K562 (cell line): ENCODE measurements at regions not wholly inside any gene's neighbourhood (a gene's known extent, or its start where the extent isn't known, plus 50 kb on each side); places are given as distances from the start of the nearest gene placed in this dataset.

Experiments
- ATAC-seq: fragments of 200-7000 bp; cut with Tn5 transposase; 3 replicates; pipeline ENCODE4 v1.9.1; 2020; ENCODE audit warnings: moderate library complexity
- BruUV-seq: library from RNA; stranded (reverse); fragments of 400-500 nt; replicated peaks from 2 replicates; lab custom pipeline; 2021; lab: Mats Ljungman, UMichigan
- CTCF ChIA-PET: fragments of 300-600 bp; formaldehyde crosslinking; extraction: SDS; loops from one replicate; lab custom pipeline; 2021; ENCODE audit warnings: low intra/inter-chr PET ratio; lab: Yijun Ruan, JAX
- POLR2A ChIA-PET: fragments of 300-600, 350-650 bp; sonication (Branson Sonifier 250); formaldehyde crosslinking; extraction: SDS; loops from one replicate; lab custom pipeline; 2021; ENCODE audit warnings: antibody characterized with exemption, inconsistent platforms; lab: Yijun Ruan, JAX
- DNase-seq, 4 experiments: peaks; one replicate each; pipeline versions ENCODE4 v3.0.0 to v3.0.0-alpha.2; 2011 to 2018; ENCODE audit warnings: low spot score in 3 of 4, mixed read lengths in 3 of 4; ENCODE audit errors: extremely low read depth in 1 of 4
- FAIRE-seq: peaks from 2 replicates; lab custom pipeline; 2011; peaks lifted over from hg19 to GRCh38; lab: Jason Lieb, UNC
- H2AFZ ChIP-seq: 2 replicates; pipeline ENCODE4 v1.6.0; 2011; ENCODE audit warnings: low read depth, low read length, control low read depth, inconsistent platforms
- H3K27ac ChIP-seq: fragments of 200-600 bp; 3 replicates; pipeline ENCODE4 v1.8.0; 2011; ENCODE audit warnings: low read depth, mild to moderate bottlenecking, control low read depth, inconsistent platforms, low read length, moderate library complexity, mixed read lengths; ENCODE audit errors: extremely low read depth
- H3K27me3 ChIP-seq, 2 experiments: fragments of 300-600 bp in 1 of 2; 2 replicates in 1 of 2; 3 replicates in 1 of 2; pipeline versions ENCODE4 v1.6.0 to v1.8.0; 2011; ENCODE audit warnings: inconsistent platforms in 2 of 2, low read length in 2 of 2, mild to moderate bottlenecking in 1 of 2, mixed read lengths in 1 of 2, moderate library complexity in 1 of 2; ENCODE audit not compliant: control insufficient read depth in 2 of 2, insufficient read depth in 2 of 2
- H3K36me3 ChIP-seq: fragments of 300-600 bp; 3 replicates; pipeline ENCODE4 v1.8.0; 2011; ENCODE audit warnings: mild to moderate bottlenecking, low read length, inconsistent platforms; ENCODE audit not compliant: control insufficient read depth, insufficient read depth
- H3K4me1 ChIP-seq, 2 experiments: fragments of 200-600 bp in 1 of 2; replicated peaks in 1 of 2; 2 replicates in 1 of 2; 3 replicates in 1 of 2; pipeline versions ENCODE4 v1.5.1 to v1.8.0; 2011; ENCODE audit warnings: inconsistent platforms in 2 of 2, low read length in 2 of 2, mild to moderate bottlenecking in 1 of 2, mixed read lengths in 1 of 2, moderate library complexity in 1 of 2; ENCODE audit not compliant: control insufficient read depth in 2 of 2, insufficient read depth in 2 of 2
- H3K4me2 ChIP-seq: 2 replicates; pipeline ENCODE4 v1.6.1; 2011; ENCODE audit warnings: low read length, control low read depth, inconsistent platforms, mixed read lengths; ENCODE audit not compliant: insufficient read depth
- H3K4me3 ChIP-seq: fragments of 200-600 bp; sonication (generic), shearing (Covaris generic); 2 replicates; pipeline ENCODE4 v1.5.1; 2016; ENCODE audit warnings: control low read depth, inconsistent platforms
- H3K79me2 ChIP-seq: fragments of 200-600 bp; 3 replicates; pipeline ENCODE4 v1.8.0; 2011; ENCODE audit warnings: low read length, inconsistent platforms; ENCODE audit not compliant: control insufficient read depth, insufficient read depth
- H3K9ac ChIP-seq, 2 experiments: 2 replicates each; pipeline versions ENCODE4 v1.6.0 to v1.6.1; 2011; ENCODE audit warnings: low read depth in 2 of 2, low read length in 2 of 2, control low read depth in 1 of 2, inconsistent platforms in 1 of 2, mild to moderate bottlenecking in 1 of 2, mixed read lengths in 1 of 2; ENCODE audit not compliant: insufficient read depth in 1 of 2
- H3K9me1 ChIP-seq: one replicate; pipeline ENCODE4 v1.6.0; 2011; ENCODE audit warnings: inconsistent platforms, mild to moderate bottlenecking, low read length, moderate library complexity; ENCODE audit not compliant: control insufficient read depth, insufficient read depth
- H3K9me3 ChIP-seq: replicated peaks from 2 replicates; pipeline ENCODE4 v1.5.1; 2011; ENCODE audit warnings: low read depth, low read length, inconsistent platforms; ENCODE audit not compliant: control insufficient read depth, insufficient read depth
- H4K20me1 ChIP-seq: replicated peaks from 2 replicates; pipeline ENCODE4 v1.6.1; 2011; ENCODE audit warnings: low read length, inconsistent platforms, mixed read lengths; ENCODE audit not compliant: control insufficient read depth, insufficient read depth
- LCOR ChIP-seq: sonication (generic); formaldehyde crosslinking; IDR thresholded peaks from 2 replicates; pipeline ENCODE4 v1.8.0; 2022; ENCODE audit warnings: mild to moderate bottlenecking, missing genetic modification reagents
- MEF2A ChIP-seq: IDR thresholded peaks from 2 replicates; pipeline ENCODE4 v1.6.1; 2011; ENCODE audit warnings: low read depth, mild to moderate bottlenecking, low read length, moderate library complexity; ENCODE audit not compliant: control insufficient read depth
- ZFPM2 ChIP-seq: fragments of 250-450 bp; sonication (Bioruptor Pico); IDR thresholded peaks from 2 replicates; pipeline ENCODE4 v1.5.1; 2022; ENCODE audit warnings: mild to moderate bottlenecking
- WGBS: fragments of 100-300 bp; shearing (Covaris generic); methylation state at CpG from one replicate; pipeline ENCODE4 v1.1.6; 2016; ENCODE audit warnings: low coverage, mixed read lengths; ENCODE audit not compliant: insufficient coverage; ENCODE audit errors: missing lambda C conversion rate; 5-methylcytosine and 5-hydroxymethylcytosine counted together
- in situ Hi-C: fragments of 300-500 bp; cut with MboI; formaldehyde crosslinking; loops from 4 replicates; pipeline ENCODE4 v1.15.0; 2018; ENCODE audit warnings: inconsistent platforms, mixed read lengths
- intact Hi-C: fragments of 100-400 bp; cut with micrococcal nuclease; formaldehyde crosslinking; loops from 2 replicates; pipeline ENCODE4 v1.14.2; 2022
- TF ChIP-seq, protein P1 (sequence below): sonication (generic); IDR thresholded peaks from 2 replicates; pipeline ENCODE4 v1.6.1; 2016
- TF ChIP-seq, protein P2 (sequence below): sonication (generic); formaldehyde crosslinking; IDR thresholded peaks from 2 replicates; pipeline ENCODE4 v1.8.1; 2023; ENCODE audit warnings: mild to moderate bottlenecking, missing genetic modification reagents
- TF ChIP-seq, protein P3 (sequence below): fragments of 200-800 bp; sonication (Bioruptor generic); IDR thresholded peaks from 2 replicates; pipeline ENCODE4 v1.6.1; 2017; ENCODE audit warnings: missing genetic modification characterization, missing compliant biosample characterization

- POLR2A ChIA-PET = no interaction called here
- Histone ChIP-seq H3K27me3 (no peaks in the 10 kb centered on the region), H3K4me3 (no peak overlapping the region), H3K9ac (no peak overlapping the region), H4K20me1 (no peaks in the 10 kb centered on the region), H3K27ac (no peak overlapping the region), H3K9me3 (no peaks in the 10 kb centered on the region), H3K36me3 (no peaks in the 10 kb centered on the region), H2AFZ (no peak overlapping the region), H3K4me1 (no peaks in the 10 kb centered on the region), H3K9me1 (no peaks in the 10 kb centered on the region), H3K4me2 (no peak overlapping the region), H3K79me2 (no peaks in the 10 kb centered on the region)
- CTCF ChIA-PET = no interaction called here
- TF ChIP-seq, protein P1, sequence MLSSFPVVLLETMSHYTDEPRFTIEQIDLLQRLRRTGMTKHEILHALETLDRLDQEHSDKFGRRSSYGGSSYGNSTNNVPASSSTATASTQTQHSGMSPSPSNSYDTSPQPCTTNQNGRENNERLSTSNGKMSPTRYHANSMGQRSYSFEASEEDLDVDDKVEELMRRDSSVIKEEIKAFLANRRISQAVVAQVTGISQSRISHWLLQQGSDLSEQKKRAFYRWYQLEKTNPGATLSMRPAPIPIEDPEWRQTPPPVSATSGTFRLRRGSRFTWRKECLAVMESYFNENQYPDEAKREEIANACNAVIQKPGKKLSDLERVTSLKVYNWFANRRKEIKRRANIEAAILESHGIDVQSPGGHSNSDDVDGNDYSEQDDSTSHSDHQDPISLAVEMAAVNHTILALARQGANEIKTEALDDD = no peak
- TF ChIP-seq ZFPM2 (CRISPR knock-in tag) (no peak), MEF2A (no peak), LCOR (CRISPR knock-in tag) (no peak)
- TF ChIP-seq, protein P2, sequence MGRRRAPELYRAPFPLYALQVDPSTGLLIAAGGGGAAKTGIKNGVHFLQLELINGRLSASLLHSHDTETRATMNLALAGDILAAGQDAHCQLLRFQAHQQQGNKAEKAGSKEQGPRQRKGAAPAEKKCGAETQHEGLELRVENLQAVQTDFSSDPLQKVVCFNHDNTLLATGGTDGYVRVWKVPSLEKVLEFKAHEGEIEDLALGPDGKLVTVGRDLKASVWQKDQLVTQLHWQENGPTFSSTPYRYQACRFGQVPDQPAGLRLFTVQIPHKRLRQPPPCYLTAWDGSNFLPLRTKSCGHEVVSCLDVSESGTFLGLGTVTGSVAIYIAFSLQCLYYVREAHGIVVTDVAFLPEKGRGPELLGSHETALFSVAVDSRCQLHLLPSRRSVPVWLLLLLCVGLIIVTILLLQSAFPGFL (CRISPR knock-in tag) = no peak
- TF ChIP-seq, protein P3, sequence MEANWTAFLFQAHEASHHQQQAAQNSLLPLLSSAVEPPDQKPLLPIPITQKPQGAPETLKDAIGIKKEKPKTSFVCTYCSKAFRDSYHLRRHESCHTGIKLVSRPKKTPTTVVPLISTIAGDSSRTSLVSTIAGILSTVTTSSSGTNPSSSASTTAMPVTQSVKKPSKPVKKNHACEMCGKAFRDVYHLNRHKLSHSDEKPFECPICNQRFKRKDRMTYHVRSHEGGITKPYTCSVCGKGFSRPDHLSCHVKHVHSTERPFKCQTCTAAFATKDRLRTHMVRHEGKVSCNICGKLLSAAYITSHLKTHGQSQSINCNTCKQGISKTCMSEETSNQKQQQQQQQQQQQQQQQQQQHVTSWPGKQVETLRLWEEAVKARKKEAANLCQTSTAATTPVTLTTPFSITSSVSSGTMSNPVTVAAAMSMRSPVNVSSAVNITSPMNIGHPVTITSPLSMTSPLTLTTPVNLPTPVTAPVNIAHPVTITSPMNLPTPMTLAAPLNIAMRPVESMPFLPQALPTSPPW (CRISPR knock-in tag) = no peak
- FAIRE-seq (no peak), ATAC-seq (no peak), DNase-seq (no peak)
- in situ Hi-C loops (no loop called here), intact Hi-C loops (no loop called here)
- 0% methylated on average over 2 of the region's 2 CpGs for WGBS
- BruUV-seq = no TSS peak
These were observed 101.7 kb upstream of the COL8A1 start for GRCh38 chr3:99536555-99537314.
